ENCODE measurements at regions not wholly inside any gene's neighbourhood (a gene's known extent, or its start where the extent isn't known, plus 50 kb on each side); places are given as distances from the start of the nearest gene placed in this dataset.

GRCh38 chr6:115159733-115160132 is 816.9 kb upstream of the HS3ST5 start:
- Histone ChIP-seq H3K36me3 (replicated peaks in 1 of 2; ENCODE audit: control insufficient read depth in 1 of 2, insufficient read depth in 2 of 2, low read length in 2 of 2) (no peaks in the 10 kb centered on the region), H3K4me3 (replicated peaks in 1 of 3; ENCODE audit: low read depth in 2 of 3, low read length in 3 of 3) (no peak overlapping the region), H2AFZ (ENCODE audit: insufficient read depth, low read depth, low read length, poor library complexity, severe bottlenecking) (no peak overlapping the region), H4K20me1 (ENCODE audit: insufficient read depth, low read length) (no peaks in the 10 kb centered on the region), H3K27ac (ENCODE audit: low read depth in 1 of 2, low read length in 2 of 2) (no peak overlapping the region), H3K9ac (ENCODE audit: insufficient read depth, low read length, poor library complexity, severe bottlenecking) (no peak overlapping the region), H3K27me3 (ENCODE audit: control insufficient read depth in 2 of 2, insufficient read depth in 2 of 2, low read length in 2 of 2) (no peaks in the 10 kb centered on the region), H3K4me2 (replicated peaks; ENCODE audit: extremely low read depth, low read length, poor library complexity, severe bottlenecking) (no peak overlapping the region), H3K79me2 (ENCODE audit: insufficient read depth, low read length) (no peaks in the 10 kb centered on the region), H3K9me3 (replicated peaks in 1 of 2; ENCODE audit: control insufficient read depth in 1 of 2, insufficient read depth in 1 of 2, low read length in 2 of 2) (peaks cover 13 to 14% of the 10 kb centered on the region in 2 donors), H3K4me1 (ENCODE audit: control insufficient read depth in 1 of 2, insufficient read depth in 2 of 2, low read length in 2 of 2) (no peaks in the 10 kb centered on the region)
- peaks cover 9 to 17% (median 12%) of the 10 kb centered on the region in 7 donors for H3K9me3 Mint-ChIP-seq
- no peaks in the 10 kb centered on the region for H3K4me1 Mint-ChIP-seq
- no peak overlapping the region for H3K27ac Mint-ChIP-seq
- no peak for DNase-seq
- no peak for TF ChIP-seq CTCF (IDR thresholded peaks at IDR 0.05)
- intact Hi-C loops (cut with micrococcal nuclease), result no loop called here
- no peak overlapping the region for H3K4me3 Mint-ChIP-seq
- peaks cover 0 to 1% (median 0%) of the 10 kb centered on the region in 3 donors for H3K27me3 Mint-ChIP-seq (ENCODE audit: low read depth in 3 of 3)
- no peaks in the 10 kb centered on the region for H3K36me3 Mint-ChIP-seq

GRCh38 chr6:115137910-115138309 is 795.1 kb upstream of the HS3ST5 start:
- Histone ChIP-seq H3K4me2 (replicated peaks; ENCODE audit: extremely low read depth, low read length, poor library complexity, severe bottlenecking) (no peak overlapping the region), H3K9ac (ENCODE audit: insufficient read depth, low read length, poor library complexity, severe bottlenecking) (no peak overlapping the region), H3K27ac (ENCODE audit: low read depth in 1 of 2, low read length in 2 of 2) (no peak overlapping the region), H3K4me1 (ENCODE audit: control insufficient read depth in 1 of 2, insufficient read depth in 2 of 2, low read length in 2 of 2) (no peaks in the 10 kb centered on the region), H3K27me3 (ENCODE audit: control insufficient read depth in 2 of 2, insufficient read depth in 2 of 2, low read length in 2 of 2) (no peaks in the 10 kb centered on the region), H3K36me3 (replicated peaks in 1 of 2; ENCODE audit: control insufficient read depth in 1 of 2, insufficient read depth in 2 of 2, low read length in 2 of 2) (no peaks in the 10 kb centered on the region), H3K4me3 (replicated peaks in 1 of 3; ENCODE audit: low read depth in 2 of 3, low read length in 3 of 3) (no peak overlapping the region), H2AFZ (ENCODE audit: insufficient read depth, low read depth, low read length, poor library complexity, severe bottlenecking) (no peak overlapping the region), H3K79me2 (ENCODE audit: insufficient read depth, low read length) (no peaks in the 10 kb centered on the region), H3K9me3 (replicated peaks in 1 of 2; ENCODE audit: control insufficient read depth in 1 of 2, insufficient read depth in 1 of 2, low read length in 2 of 2) (peaks cover 3 to 5% of the 10 kb centered on the region in 2 donors), H4K20me1 (ENCODE audit: insufficient read depth, low read length) (no peaks in the 10 kb centered on the region)
- WGBS (ENCODE audit: insufficient coverage), result 92% methylated on average over 2 of the region's 2 CpGs
- Mint-ChIP-seq H3K36me3 (no peaks in the 10 kb centered on the region), H3K4me1 (no peaks in the 10 kb centered on the region), H3K9me3 (peaks cover 0 to 5% (median 2%) of the 10 kb centered on the region in 7 donors), H3K27ac (no peak overlapping the region), H3K27me3 (ENCODE audit: low read depth in 3 of 3) (no peaks in the 10 kb centered on the region), H3K4me3 (no peak overlapping the region)
- no peak for DNase-seq
- no peak for TF ChIP-seq CTCF (IDR thresholded peaks at IDR 0.05)
- intact Hi-C loops (cut with micrococcal nuclease), result no loop called here
